Neutrophil (primary cell): ENCODE measurements at regions not wholly inside any gene's neighbourhood (a gene's known extent, or its start where the extent isn't known, plus 50 kb on each side); places are given as distances from the start of the nearest gene placed in this dataset.
"Not testable (repeated sequence)": the region's sequence is repeated elsewhere in the genome, so short reads cannot be mapped to it uniquely, and the experiment has no call there.

Source experiments
- H3K27ac ChIP-seq: fragments of 200-600 bp; sonication (generic); 2 replicates; pipeline ENCODE4 v1.5.1; 2016; ENCODE audit warnings: mild to moderate bottlenecking, moderate library complexity
- H3K27me3 ChIP-seq: fragments of 200-600 bp; sonication (generic); 2 replicates; pipeline ENCODE4 v1.6.0; 2016; ENCODE audit warnings: mild to moderate bottlenecking
- H3K36me3 ChIP-seq: fragments of 200-600 bp; sonication (generic); 2 replicates; pipeline ENCODE4 v1.5.1; 2017
- H3K4me1 ChIP-seq, 2 experiments: fragments of 200-600 bp in 1 of 2; sonication (generic) in 1 of 2; 1 replicate in 1 of 2; 2 replicates in 1 of 2; pipeline versions ENCODE4 v1.5.1 to v1.6.1; 2013 to 2016; ENCODE audit warnings: low read depth in 1 of 2, low read length in 1 of 2, mild to moderate bottlenecking in 1 of 2, moderate library complexity in 1 of 2; ENCODE audit not compliant: control insufficient read depth in 1 of 2, insufficient read depth in 1 of 2
- H3K4me3 ChIP-seq, 2 experiments: fragments of 200-600 bp in 1 of 2; sonication (generic) in 1 of 2; 1 replicate in 1 of 2; 2 replicates in 1 of 2; pipeline ENCODE4 v1.5.1; 2013 to 2016; ENCODE audit warnings: low read depth in 1 of 2, low read length in 1 of 2, mild to moderate bottlenecking in 1 of 2, moderate library complexity in 1 of 2
- H3K9me3 ChIP-seq: fragments of 200-600 bp; sonication (generic); 2 replicates; pipeline ENCODE4 v1.5.1; 2016
- CTCF ChIP-seq: fragments of 200-600 bp; sonication (generic); IDR thresholded peaks from 2 replicates; pipeline ENCODE4 v1.5.1; 2016; ENCODE audit warnings: antibody characterized with exemption

GRCh38 chr2:39898934-39899333, 119.9 kb upstream of the THUMPD2 start:
- H3K27me3 ChIP-seq, result no peaks in the 10 kb centered on the region
- H3K9me3 ChIP-seq, result no peaks in the 10 kb centered on the region
- no peak for TF ChIP-seq CTCF
- no peaks in the 10 kb centered on the region for H3K4me1 ChIP-seq
- no peak overlapping the region for H3K27ac ChIP-seq
- no peak overlapping the region for H3K4me3 ChIP-seq
- no peaks in the 10 kb centered on the region for H3K36me3 ChIP-seq

- Histone ChIP-seq H3K4me3 (no peak overlapping the region), H3K9me3 (no peaks in the 10 kb centered on the region), H3K4me1 (no peaks in the 10 kb centered on the region), H3K27me3 (no peaks in the 10 kb centered on the region), H3K27ac (no peak overlapping the region), H3K36me3 (no peaks in the 10 kb centered on the region)
- TF ChIP-seq CTCF, result no peak
These were observed 118.2 kb upstream of the THUMPD2 start for GRCh38 chr2:39897273-39897672.

- no peaks in the 10 kb centered on the region for H3K27me3 ChIP-seq
- no peaks in the 10 kb centered on the region for H3K9me3 ChIP-seq
- H3K36me3 ChIP-seq, result no peaks in the 10 kb centered on the region
- no peak for TF ChIP-seq CTCF
- no peaks in the 10 kb centered on the region for H3K4me1 ChIP-seq
- H3K4me3 ChIP-seq, result no peak overlapping the region
- H3K27ac ChIP-seq, result no peak overlapping the region
These were observed 115.0 kb upstream of the THUMPD2 start for GRCh38 chr2:39894082-39894481.

- Histone ChIP-seq H3K36me3 (no peaks in the 10 kb centered on the region), H3K27me3 (no peaks in the 10 kb centered on the region), H3K4me3 (no peak overlapping the region), H3K27ac (no peak overlapping the region), H3K4me1 (no peaks in the 10 kb centered on the region), H3K9me3 (no peaks in the 10 kb centered on the region)
- no peak for TF ChIP-seq CTCF
These were observed 114.6 kb upstream of the THUMPD2 start for GRCh38 chr2:39893616-39894015.

GRCh38 chr2:39881948-39882347, 102.9 kb upstream of the THUMPD2 start:
- TF ChIP-seq CTCF, result no peak
- Histone ChIP-seq H3K9me3 (no peaks in the 10 kb centered on the region), H3K27me3 (no peaks in the 10 kb centered on the region), H3K4me3 (no peak overlapping the region), H3K4me1 (no peaks in the 10 kb centered on the region), H3K27ac (no peak overlapping the region), H3K36me3 (no peaks in the 10 kb centered on the region)

- Histone ChIP-seq H3K27ac (no peak overlapping the region), H3K27me3 (no peaks in the 10 kb centered on the region), H3K4me1 (no peaks in the 10 kb centered on the region), H3K4me3 (no peak overlapping the region), H3K36me3 (no peaks in the 10 kb centered on the region), H3K9me3 (no peaks in the 10 kb centered on the region)
- TF ChIP-seq CTCF, result no peak
These were observed 102.4 kb upstream of the THUMPD2 start for GRCh38 chr2:39881494-39881893.

GRCh38 chr2:39879001-39879400, 99.9 kb upstream of the THUMPD2 start:
- H3K4me3 ChIP-seq, H3K4me1 ChIP-seq, H3K9me3 ChIP-seq, H3K27ac ChIP-seq, H3K27me3 ChIP-seq, H3K36me3 ChIP-seq: not testable (repeated sequence)
